HUDEP-2 (cell line): ENCODE measurements at regions not wholly inside any gene's neighbourhood (a gene's known extent, or its start where the extent isn't known, plus 50 kb on each side); places are given as distances from the start of the nearest gene placed in this dataset.
A peak's percentile ranks its signal among the peaks of the same experiment; 100 is the strongest.
"Not testable (repeated sequence)": the region's sequence is repeated elsewhere in the genome, so short reads cannot be mapped to it uniquely, and the experiment has no call there.

Experiments used
- DNase-seq, 76 experiments: peaks; one replicate each; lab custom pipeline; 2025; ENCODE audit not compliant: unreplicated experiment in 76 of 76; lab: John Stamatoyannopoulos, UW

- no peak for DNase-seq
These were observed 485.6 kb upstream of the SYNCRIP start for GRCh38 chr6:86128130-86128814.

- no peak for DNase-seq
These were observed 479.4 kb upstream of the SYNCRIP start for GRCh38 chr6:86122086-86122485.

- DNase-seq: no peak
These were observed 475.6 kb upstream of the SYNCRIP start for GRCh38 chr6:86118271-86118670.

- no peak for DNase-seq
These were observed 465.3 kb upstream of the SYNCRIP start for GRCh38 chr6:86107985-86108384.

- DNase-seq: no peak
These were observed 445.3 kb upstream of the SYNCRIP start for GRCh38 chr6:86087954-86088353.

GRCh38 chr6:86079938-86080337, 437.3 kb upstream of the SYNCRIP start:
- DNase-seq: no peak

- no peak for DNase-seq
These were observed 427.5 kb upstream of the SYNCRIP start for GRCh38 chr6:86070151-86070550.

- DNase-seq: not testable (repeated sequence)
These were observed 422.3 kb upstream of the SYNCRIP start for GRCh38 chr6:86065002-86065401.

GRCh38 chr6:86057293-86057980, 414.8 kb upstream of the SYNCRIP start:
- not testable (repeated sequence) for DNase-seq

- DNase-seq: no peak
These were observed 402.4 kb upstream of the SYNCRIP start for GRCh38 chr6:86045038-86045437.

GRCh38 chr6:86042214-86042613, 399.5 kb upstream of the SYNCRIP start:
- no peak for DNase-seq

GRCh38 chr6:86031713-86032112, 389.0 kb upstream of the SYNCRIP start:
- no peak for DNase-seq

- no peak for DNase-seq
These were observed 388.2 kb upstream of the SYNCRIP start for GRCh38 chr6:86030875-86031274.

GRCh38 chr6:86028776-86029175, 386.1 kb upstream of the SYNCRIP start:
- no peak for DNase-seq

- not testable (repeated sequence) for DNase-seq
These were observed 384.2 kb upstream of the SYNCRIP start for GRCh38 chr6:86026890-86027289.

GRCh38 chr6:86017236-86017635, 374.6 kb upstream of the SYNCRIP start:
- peak in 62 of 76 experiments; percentile 3 to 97 (median 52) for DNase-seq

GRCh38 chr6:86016567-86016966, 373.9 kb upstream of the SYNCRIP start:
- DNase-seq: no peak

- DNase-seq: no peak
These were observed 373.4 kb upstream of the SYNCRIP start for GRCh38 chr6:86016077-86016476.

- not testable (repeated sequence) for DNase-seq
These were observed 370.3 kb upstream of the SYNCRIP start for GRCh38 chr6:86012991-86013390.

- DNase-seq: no peak
These were observed 368.5 kb upstream of the SYNCRIP start for GRCh38 chr6:86010915-86011786.

GRCh38 chr6:85997206-85997605, 354.5 kb upstream of the SYNCRIP start:
- DNase-seq: no peak
